ENCODE measurements at regions not wholly inside any gene's neighbourhood (a gene's known extent, or its start where the extent isn't known, plus 50 kb on each side); places are given as distances from the start of the nearest gene placed in this dataset.

DNA sequence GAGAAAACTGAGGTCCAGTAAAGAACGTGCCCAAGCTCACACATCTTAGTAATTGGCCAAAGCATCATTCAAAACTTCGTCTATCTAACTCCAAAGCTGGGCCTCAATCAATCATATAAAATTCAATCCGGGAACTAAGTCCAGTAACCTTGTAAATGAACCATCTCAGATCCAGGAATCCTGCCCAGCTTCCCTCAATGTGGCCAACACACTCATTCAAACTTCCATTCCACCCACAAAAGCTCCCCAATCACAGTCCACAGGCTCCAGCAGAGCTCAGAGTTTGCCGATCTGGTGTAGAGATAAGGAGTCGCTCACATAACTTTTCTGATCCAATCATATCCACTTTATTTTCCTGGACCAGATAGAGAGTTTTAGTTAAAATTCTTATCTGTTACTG lies 144.8 kb downstream of the SPATA18 start:
- Histone ChIP-seq H3K9me1 (ENCODE audit: control insufficient read depth, extremely low read depth, insufficient read depth, low read length) (no peaks in the 10 kb centered on the region), H3K9me3 (ENCODE audit: control insufficient read depth, low read depth, low read length) (no peaks in the 10 kb centered on the region), H4K20me1 (ENCODE audit: control insufficient read depth, extremely low read depth, insufficient read depth, low read length) (no peaks in the 10 kb centered on the region), H3K79me2 (ENCODE audit: control insufficient read depth, insufficient read depth, low read length) (no peaks in the 10 kb centered on the region), H3K9ac (ENCODE audit: control insufficient read depth, extremely low read depth, insufficient read depth, low read length) (no peak overlapping the region), H2AFZ (ENCODE audit: control insufficient read depth, low read length) (no peak overlapping the region), H3K4me1 (ENCODE audit: control insufficient read depth, extremely low read depth, insufficient read depth, low read length) (no peaks in the 10 kb centered on the region), H3K36me3 (ENCODE audit: control insufficient read depth in 2 of 2, extremely low read depth in 1 of 2, insufficient read depth in 2 of 2, low read length in 2 of 2) (no peaks in the 10 kb centered on the region), H3K27ac (ENCODE audit: control insufficient read depth, insufficient read depth, low read length) (no peak overlapping the region), H3K4me2 (ENCODE audit: control insufficient read depth, extremely low read depth, insufficient read depth, low read depth, low read length) (no peak overlapping the region), H3K4me3 (ENCODE audit: control insufficient read depth in 2 of 3, extremely low read depth in 1 of 3, insufficient read depth in 2 of 3, low read depth in 1 of 3, low read length in 3 of 3) (no peak overlapping the region), H3K27me3 (ENCODE audit: control insufficient read depth, extremely low read depth, insufficient read depth, low read length) (no peaks in the 10 kb centered on the region)
- DNase-seq (ENCODE audit: low read depth, low spot score) (no peak), FAIRE-seq (no peak)
- dilution Hi-C loops (cut with MboI; ENCODE audit: extremely low pct_ligation_motif_present, low sequenced_read_pairs) = no loop called here
- no peak for TF ChIP-seq EZH2 (IDR thresholded peaks at IDR 0.05; ENCODE audit: low read length)
- TF ChIP-seq, protein P1, sequence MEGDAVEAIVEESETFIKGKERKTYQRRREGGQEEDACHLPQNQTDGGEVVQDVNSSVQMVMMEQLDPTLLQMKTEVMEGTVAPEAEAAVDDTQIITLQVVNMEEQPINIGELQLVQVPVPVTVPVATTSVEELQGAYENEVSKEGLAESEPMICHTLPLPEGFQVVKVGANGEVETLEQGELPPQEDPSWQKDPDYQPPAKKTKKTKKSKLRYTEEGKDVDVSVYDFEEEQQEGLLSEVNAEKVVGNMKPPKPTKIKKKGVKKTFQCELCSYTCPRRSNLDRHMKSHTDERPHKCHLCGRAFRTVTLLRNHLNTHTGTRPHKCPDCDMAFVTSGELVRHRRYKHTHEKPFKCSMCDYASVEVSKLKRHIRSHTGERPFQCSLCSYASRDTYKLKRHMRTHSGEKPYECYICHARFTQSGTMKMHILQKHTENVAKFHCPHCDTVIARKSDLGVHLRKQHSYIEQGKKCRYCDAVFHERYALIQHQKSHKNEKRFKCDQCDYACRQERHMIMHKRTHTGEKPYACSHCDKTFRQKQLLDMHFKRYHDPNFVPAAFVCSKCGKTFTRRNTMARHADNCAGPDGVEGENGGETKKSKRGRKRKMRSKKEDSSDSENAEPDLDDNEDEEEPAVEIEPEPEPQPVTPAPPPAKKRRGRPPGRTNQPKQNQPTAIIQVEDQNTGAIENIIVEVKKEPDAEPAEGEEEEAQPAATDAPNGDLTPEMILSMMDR (optimal IDR thresholded peaks at IDR 0.05 in 1 of 3, IDR thresholded peaks at IDR 0.05 in 1 of 3, conservative IDR thresholded peaks at IDR 0.05 in 1 of 3; ENCODE audit: extremely low read depth in 1 of 3, insufficient read depth in 2 of 3, low read length in 3 of 3) = no peak

DNA sequence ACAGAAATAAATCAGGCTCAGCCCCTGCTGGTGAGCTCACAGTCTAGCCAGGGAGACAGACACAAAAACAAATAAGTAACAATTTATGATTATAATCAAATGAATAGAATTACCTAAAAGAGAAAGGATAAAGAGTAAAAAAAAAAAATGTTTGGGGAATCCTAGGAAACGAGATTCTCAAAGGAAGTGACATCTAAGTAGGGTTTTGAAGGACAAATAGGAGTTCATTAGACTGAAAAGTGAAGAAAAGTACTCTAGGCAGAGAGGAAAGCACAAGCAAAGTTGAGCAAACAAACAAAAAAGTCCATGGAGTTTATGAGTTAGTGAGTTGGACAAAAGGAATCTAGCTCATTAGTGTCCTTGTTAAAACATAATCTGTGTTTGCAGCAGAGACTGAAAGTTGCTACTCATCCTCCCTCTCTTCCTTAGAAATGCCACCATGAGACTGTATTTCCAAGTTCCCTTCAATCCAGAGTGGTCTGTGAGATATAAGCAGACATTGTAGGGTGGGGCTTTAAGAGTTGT lies 145.6 kb downstream of the SPATA18 start:
- no peaks in the 10 kb centered on the region for H3K4me1 ChIP-seq (ENCODE audit: control insufficient read depth, extremely low read depth, insufficient read depth, low read length)
- no peak for DNase-seq (ENCODE audit: low read depth, low spot score)
- no peak overlapping the region for H3K4me3 ChIP-seq (ENCODE audit: control insufficient read depth in 2 of 3, extremely low read depth in 1 of 3, insufficient read depth in 2 of 3, low read depth in 1 of 3, low read length in 3 of 3)
- no peak for TF ChIP-seq EZH2 (IDR thresholded peaks at IDR 0.05; ENCODE audit: low read length)
- TF ChIP-seq, protein P1 (optimal IDR thresholded peaks at IDR 0.05 in 1 of 3, IDR thresholded peaks at IDR 0.05 in 1 of 3, conservative IDR thresholded peaks at IDR 0.05 in 1 of 3; ENCODE audit: extremely low read depth in 1 of 3, insufficient read depth in 2 of 3, low read length in 3 of 3) = no peak
- H3K9me3 ChIP-seq (ENCODE audit: control insufficient read depth, low read depth, low read length) = no peaks in the 10 kb centered on the region
- no peaks in the 10 kb centered on the region for H3K36me3 ChIP-seq (ENCODE audit: control insufficient read depth in 2 of 2, extremely low read depth in 1 of 2, insufficient read depth in 2 of 2, low read length in 2 of 2)
- no peak overlapping the region for H3K27ac ChIP-seq (ENCODE audit: control insufficient read depth, insufficient read depth, low read length)
- no peaks in the 10 kb centered on the region for H3K79me2 ChIP-seq (ENCODE audit: control insufficient read depth, insufficient read depth, low read length)
- no peaks in the 10 kb centered on the region for H3K27me3 ChIP-seq (ENCODE audit: control insufficient read depth, extremely low read depth, insufficient read depth, low read length)
- no peaks in the 10 kb centered on the region for H4K20me1 ChIP-seq (ENCODE audit: control insufficient read depth, extremely low read depth, insufficient read depth, low read length)
- dilution Hi-C loops (cut with MboI; ENCODE audit: extremely low pct_ligation_motif_present, low sequenced_read_pairs) = no loop called here
- FAIRE-seq = no peak
- H3K4me2 ChIP-seq (ENCODE audit: control insufficient read depth, extremely low read depth, insufficient read depth, low read depth, low read length) = no peak overlapping the region
- H3K9ac ChIP-seq (ENCODE audit: control insufficient read depth, extremely low read depth, insufficient read depth, low read length) = no peak overlapping the region
- H2AFZ ChIP-seq (ENCODE audit: control insufficient read depth, low read length) = no peak overlapping the region
- no peaks in the 10 kb centered on the region for H3K9me1 ChIP-seq (ENCODE audit: control insufficient read depth, extremely low read depth, insufficient read depth, low read length)
